Astrocyte of the hippocampus (primary cell): ENCODE measurements at regions not wholly inside any gene's neighbourhood (a gene's known extent, or its start where the extent isn't known, plus 50 kb on each side); places are given as distances from the start of the nearest gene placed in this dataset.

Experiments used
- DNase-seq: peaks from one replicate; pipeline ENCODE4 v3.0.0; 2011; ENCODE audit warnings: low read depth, low spot score

DNA sequence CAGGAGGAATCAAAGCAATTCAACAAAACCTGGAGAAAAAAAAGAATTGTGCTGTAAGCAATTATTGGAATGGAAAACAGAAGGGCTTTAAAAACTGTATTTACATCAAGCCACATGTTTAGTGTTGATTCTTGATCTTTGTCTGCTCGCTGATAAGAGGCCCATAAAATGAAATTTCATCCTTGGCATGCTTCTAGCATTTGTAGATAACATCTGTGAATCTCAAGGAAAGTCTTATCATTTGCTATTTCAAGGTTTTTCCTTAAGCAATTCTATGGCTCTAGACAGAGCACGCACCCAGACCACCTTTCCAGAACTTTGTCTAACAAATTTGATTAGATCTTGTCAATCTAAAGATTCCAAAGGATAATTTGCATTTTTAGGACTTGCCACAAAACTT lies 181.0 kb upstream of the FGGY start:
- no peak for DNase-seq

DNA sequence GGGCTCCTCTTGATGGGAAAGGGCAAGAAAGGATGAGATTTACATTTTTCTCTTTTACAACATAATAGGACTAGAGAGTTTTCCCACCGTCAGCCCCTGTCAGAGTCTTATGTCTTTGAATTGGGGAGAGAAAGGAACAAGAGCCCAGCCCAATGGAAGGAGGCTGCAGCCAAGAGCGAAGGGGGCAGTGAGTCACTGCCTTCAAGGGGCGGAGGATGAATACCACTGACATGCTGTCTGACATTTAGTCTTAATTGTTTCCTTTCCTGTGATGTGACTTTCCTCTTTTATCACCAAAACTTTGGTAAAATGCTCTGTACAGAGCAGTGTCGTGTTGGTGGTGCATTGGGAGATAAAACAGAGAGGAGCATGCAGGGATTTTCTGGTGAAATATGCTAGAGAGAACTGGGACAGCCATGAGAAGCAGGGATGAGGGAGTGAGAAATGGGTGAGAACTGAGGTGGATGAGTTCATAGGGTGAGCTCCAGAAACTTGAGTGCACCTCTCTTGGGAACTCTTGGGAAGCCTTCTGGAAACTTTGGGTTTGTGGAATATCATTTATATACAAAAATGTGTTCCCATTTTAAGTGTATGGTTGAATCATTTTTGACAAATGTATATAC lies 179.9 kb upstream of the FGGY start:
- peak; percentile 65 for DNase-seq

DNA sequence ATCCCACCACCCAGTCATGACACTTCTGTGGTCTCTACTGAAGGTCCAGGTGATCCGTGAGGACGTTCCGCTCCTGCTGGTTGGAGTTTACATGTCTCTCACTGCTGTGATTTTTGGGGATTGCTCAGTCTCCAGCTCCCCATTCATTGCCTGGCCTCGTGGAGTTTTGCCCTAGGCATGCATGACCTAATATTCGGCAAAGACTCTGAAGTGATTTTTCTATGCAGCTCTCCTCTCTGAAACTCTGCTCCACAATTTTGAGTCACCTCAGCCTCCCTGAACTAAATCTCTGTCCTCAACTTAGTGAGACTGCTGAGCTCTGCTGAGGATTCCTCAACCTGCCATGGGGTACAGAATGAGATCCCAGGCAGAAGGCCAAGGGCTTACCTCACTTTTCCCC lies 174.4 kb upstream of the FGGY start:
- no peak for DNase-seq

DNA sequence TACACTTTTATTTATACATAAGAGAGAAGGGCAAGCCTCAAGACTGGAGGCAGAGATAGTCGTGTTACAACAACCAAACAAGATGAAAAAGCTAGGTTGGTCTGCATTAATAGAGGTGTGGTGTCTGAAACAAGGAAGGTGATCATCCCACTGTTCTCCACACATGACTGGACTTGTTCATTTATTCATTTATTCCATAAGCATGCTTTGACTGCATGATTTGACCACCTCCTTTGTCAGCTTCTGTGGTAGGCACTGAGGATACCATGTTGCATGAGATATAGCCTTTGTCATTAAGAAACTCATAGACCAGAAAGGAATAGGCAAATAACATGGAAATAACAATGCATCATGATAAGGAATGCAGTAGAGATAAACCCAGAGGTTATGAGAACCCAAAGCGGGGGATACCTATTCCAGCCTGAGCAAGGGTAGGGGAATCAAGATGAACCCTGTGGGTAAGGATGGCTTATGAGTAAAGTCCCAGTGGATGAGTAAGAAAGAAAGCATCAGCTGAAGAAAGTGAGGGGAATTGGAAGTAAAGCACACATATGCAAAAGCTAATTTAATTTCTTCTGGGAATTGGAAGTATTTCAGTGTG lies 173.7 kb upstream of the FGGY start:
- no peak for DNase-seq

DNA sequence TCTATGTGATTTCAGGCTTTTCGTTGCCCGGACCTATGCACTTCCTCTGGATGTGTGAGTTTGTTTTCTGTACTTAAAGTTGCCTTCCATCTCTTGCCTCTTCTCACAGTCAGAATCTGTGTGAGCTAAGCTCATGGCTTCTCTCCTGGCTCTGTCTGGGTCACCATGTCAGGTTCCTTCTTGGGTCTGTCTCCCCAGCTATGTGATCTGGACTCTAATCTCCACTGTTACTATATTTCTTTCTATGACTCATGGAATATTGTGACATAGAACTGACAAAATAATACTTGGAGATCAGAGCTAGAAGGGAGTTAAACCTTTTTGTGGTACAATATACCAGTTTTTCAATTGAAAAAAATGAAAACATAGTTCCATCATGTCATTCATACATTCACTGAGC lies 172.7 kb upstream of the FGGY start:
- DNase-seq: no peak

DNA sequence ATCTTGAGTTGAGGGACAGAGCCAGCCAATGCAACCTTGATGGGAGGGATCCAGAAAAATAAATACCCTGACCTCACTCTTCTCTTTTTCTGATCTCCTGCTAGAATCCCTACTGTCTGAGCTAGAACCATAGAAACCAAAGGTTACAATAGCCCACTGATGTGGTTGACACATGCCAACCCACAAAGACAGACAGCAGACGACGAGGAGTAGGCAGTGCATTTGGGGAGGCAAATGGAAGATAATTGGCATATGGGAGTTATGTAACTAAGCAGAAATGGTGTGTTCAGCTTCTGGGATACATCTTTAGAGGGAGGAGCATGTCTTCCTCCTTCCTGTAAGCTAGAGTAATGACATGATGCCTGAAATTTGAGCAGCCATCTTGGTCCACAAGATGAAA lies 171.7 kb upstream of the FGGY start:
- DNase-seq: no peak

DNA sequence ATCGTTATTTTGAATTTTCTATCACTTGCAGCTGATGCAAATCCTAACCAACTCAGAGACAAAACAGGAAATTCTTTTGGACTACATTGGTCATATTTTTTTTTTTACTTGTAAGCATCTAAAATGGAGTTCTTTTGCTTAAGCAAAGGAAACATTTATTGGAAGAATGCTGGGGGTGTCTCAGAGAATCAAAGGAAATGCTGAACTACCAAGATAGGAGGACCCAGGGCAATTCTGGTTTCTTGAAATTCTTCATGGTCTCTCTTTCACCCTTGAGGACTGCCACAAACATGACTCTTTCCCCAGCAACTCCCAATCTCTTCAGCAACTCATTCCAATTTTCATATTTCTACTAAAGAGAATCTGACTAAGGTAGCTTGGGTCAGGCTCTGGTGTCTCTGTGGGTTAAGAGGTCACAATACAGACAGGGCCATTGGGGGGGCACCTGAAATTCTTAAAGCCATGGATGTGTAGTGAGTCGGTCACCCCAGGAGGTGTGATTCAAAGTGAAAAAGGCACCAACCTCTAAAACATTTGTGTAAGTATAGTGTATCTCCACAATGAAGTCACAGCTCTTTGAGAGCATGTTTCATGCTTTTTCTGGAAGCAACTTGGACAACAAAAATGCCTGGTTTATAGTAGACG lies 171.1 kb upstream of the FGGY start:
- DNase-seq: no peak

DNA sequence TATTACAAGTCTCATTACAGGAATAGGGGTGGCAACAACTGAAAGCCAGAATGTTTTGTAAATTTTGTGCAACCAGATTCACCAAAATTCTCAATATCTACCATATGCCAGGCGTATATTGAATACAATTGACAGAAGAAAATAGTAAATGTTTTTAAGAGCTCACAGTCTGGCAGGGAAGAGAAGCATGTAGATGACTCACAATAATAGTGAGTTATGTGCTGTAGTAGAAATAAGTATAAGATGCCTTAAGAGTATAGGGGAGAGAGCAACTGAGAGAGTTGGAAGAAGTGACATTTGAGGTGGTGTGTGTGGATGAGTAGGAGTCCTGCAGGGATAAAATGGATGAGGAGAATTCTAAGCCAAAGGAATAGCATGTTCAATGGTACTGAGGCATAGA lies 170.5 kb upstream of the FGGY start:
- no peak for DNase-seq

DNA sequence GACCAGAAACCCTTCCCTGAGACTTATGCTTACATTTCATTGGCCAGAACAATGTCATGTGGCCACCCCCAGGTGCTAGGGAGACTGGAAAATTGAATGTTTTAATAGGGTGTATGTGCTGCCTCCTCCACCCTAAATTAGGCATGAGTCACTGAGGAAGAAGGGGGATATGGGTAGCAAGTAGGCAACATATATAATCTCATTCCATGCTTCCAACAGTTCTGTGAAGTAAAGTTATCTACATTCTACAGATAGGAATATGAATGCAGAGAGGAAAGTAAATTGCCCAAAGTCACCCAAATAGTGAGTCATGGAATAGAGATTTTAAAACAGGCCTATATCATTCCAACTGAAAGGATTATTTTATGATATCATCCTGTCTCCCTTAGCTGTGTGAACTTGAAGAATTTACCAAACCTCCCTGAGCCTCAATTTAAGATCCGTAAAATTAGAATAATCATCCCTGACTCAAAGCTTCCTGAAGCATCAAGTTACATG lies 168.6 kb upstream of the FGGY start:
- no peak for DNase-seq

DNA sequence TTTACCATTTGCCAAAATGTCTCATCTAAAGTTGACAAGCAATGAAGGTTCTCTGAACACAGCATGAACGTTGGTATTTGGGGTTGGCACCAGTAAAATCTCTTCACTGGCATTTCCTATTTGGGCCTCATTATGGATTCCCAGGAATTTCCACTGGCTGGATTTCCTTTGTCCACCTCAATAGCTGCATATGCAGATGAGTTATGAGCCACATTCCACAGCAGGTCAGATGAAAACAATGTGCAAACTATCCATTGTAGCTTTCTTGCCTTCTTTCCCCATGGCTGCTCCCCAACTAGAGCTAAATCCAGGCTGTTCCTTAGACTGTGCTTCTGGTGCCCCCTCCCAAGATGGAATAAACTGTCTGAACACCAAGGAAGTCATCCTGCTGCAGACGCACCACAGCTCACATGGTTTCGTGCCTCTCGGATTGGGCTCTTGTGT lies 168.1 kb upstream of the FGGY start:
- DNase-seq: peak; percentile 94

DNA sequence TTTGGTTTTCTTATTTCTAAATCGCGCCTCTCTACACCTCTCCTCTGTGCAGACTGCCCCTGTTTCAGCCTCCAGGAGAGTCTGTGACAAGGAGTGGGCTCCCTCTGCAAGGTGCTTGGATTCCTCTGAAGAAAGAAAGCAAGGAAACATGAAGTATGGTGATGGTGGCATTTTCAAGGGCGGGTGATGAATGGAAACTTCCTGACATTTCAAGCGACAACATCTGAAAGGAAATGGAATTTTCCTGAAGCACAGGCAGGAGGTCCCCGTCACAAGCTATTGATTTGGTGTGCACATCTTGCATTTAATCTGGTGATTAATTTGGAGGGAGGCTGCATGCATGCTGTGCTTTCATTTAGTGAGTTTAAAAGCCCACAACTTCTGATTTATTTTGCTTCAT lies 164.6 kb upstream of the FGGY start:
- no peak for DNase-seq

DNA sequence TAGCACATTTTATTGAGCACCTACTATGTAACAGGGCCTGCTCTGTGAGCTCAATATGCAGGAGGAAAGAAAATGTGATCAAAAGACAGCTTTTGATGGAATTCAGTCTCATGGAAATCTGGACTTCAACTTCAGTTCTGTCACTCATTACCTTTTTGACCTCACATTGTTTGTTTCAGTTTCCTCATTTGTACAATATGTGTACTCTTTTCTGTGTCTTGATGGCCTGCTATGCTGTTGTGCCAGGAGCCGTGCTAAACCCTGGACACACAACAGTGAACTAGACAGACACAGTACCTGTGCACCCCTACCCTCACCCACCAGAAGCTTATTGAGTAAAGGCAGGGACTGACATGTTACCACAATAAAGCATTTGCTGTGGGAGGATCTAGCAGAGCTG lies 162.9 kb upstream of the FGGY start:
- DNase-seq: no peak

DNA sequence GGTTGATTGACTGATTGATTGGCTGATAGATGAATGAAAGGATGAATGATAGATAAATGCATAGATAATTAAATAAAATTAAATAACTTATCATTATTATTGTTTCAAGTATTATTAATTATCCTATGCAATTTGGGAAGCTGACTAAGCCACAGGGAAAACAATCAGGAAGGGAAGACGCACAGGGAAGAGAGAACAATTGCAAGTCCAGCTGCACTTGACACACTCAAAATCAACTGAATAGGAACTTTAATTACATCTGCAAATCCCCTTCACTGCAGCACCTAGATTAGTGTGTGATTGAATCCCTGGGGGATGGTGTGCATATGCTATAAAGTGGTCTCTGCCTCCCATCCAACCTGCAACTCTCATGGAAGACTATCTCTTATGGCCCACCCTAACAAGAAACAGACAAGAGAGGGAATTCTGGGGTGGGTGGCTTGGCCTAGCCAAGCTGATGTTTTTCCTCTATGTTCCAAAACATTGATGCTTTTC lies 161.1 kb upstream of the FGGY start:
- no peak for DNase-seq

DNA sequence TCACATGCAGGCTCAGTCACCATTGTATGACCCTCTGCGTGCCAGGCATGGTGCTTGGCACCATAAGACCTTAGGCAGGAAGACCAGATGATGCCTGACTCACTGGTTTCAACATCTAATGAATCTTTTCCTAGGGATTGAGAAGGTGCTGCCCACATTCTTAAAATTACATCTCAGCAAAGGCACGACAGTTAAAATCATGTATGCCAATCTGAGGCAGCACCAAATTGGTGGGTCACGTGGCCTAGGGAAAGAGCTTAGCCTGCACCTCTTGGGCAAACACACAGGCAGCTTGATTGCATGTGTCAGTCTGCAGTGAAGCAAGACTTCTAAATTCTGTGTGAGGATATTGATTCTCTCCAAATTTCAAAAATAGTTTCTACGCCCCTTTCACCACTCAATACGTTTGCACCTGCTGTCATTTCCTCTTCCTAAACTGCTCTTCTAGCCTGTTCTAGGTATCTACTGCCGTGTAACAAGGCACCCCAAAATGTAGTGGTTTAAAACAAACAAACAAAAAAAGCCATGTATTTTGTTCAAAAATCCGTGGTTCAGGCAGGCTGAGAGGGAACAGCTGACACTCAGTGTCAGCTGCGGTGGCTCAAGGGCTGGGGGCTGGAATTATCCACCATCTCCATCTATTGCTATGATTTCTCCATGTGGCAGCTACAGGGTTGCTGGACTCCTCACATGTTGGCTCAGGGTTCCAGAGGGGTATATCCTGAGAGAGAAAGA lies 160.2 kb upstream of the FGGY start:
- DNase-seq: no peak

DNA sequence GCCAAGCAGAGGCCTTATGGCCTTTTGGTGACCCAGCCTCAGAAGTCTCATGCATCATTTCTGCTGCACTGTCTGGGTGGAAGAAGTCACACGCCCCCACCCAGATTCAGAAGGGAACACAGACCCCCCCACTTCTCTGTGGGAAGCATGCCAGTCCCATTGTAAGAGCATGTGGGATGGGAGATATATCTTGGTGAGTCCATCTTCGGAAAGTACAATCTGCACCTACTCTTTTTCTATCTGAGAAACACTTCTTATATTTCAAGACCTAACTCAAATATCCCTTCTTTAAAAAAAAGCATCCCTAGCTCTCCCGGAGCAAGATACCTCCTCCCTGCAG lies 159.6 kb upstream of the FGGY start:
- DNase-seq: no peak

DNA sequence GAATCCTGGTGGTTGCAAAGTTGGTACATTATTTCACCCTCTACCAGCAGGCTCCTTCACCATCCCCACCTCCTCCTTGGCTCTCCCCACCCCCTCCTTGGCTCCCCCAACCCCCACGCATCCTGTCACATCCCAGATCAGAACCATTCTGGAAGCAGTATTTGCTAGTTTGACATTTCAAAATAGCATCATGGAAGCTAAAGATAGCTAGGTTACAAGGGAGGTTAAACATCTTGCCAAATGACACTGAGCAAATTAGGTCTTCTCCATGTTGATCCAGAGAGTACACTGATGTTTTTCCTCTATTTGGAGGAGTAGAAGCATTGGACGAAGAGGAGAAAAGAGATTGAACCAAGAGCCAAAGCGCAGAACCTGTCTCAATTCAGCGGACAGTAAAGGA lies 158.9 kb upstream of the FGGY start:
- DNase-seq: no peak

DNA sequence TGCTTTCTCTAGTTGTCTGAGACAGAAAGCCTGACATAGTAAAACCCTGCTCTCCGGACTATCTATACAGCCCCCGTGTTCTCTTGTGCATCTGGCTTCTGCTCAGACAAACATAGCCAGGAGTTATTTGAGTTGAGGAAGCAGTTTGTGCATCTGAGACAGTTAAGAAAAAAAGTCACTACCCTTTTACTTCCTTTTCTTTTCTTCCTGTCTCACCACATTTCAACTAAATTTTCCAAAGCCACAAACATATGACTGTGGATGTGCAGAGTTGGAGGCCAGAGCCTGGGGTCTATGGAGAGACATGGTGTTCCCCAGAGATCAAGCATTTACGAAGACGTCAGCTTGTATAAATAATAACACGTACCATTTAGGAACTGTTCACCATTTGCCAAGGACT lies 158.5 kb upstream of the FGGY start:
- no peak for DNase-seq

DNA sequence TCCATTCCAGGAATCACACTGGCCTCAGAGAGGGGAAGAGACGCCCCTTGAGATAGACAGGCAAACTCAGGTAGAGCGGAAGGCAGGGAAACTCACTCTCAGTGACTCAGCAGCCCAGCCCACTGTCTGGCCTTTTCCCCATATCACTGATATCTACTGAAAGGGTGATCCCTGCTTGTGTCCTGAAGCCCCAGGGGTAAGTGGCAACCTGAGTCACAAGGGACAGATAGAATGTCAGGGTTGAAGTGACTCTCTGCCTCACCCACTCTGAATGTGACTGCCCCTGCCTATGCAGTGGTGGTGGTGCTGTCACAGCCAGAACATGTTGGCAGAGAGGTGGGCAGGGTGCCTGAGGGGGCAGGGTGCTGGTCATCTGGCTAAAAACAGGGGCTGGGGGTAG lies 157.5 kb upstream of the FGGY start:
- DNase-seq: no peak

DNA sequence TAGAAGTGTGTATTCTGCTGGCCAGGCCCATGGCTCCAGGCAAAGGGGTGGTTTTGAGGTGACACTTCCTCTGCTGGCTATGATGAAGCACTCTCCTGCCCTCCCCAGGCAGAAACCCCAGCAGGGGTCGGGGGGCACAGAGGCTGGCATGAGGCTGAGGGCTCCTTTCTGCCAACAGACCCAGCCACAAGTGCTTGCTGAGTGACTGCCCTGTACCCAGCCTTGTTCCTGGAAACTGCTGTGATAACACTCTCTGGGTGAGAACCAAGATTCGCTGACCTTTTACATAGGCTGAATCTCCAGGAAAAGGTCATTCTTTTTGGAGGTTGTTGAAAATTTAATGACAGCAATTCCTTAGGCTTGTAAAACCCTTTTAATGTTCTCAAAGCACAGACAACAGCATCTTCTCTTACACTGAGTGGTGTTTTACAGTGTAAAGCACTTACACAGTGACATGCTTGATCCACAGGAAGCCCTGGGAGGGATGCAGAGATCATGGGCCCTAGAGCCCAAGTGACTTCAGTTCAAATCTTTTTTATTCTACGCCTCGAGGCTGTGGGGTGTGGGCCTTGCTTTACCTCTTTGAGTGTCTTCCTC lies 155.5 kb upstream of the FGGY start:
- no peak for DNase-seq

DNA sequence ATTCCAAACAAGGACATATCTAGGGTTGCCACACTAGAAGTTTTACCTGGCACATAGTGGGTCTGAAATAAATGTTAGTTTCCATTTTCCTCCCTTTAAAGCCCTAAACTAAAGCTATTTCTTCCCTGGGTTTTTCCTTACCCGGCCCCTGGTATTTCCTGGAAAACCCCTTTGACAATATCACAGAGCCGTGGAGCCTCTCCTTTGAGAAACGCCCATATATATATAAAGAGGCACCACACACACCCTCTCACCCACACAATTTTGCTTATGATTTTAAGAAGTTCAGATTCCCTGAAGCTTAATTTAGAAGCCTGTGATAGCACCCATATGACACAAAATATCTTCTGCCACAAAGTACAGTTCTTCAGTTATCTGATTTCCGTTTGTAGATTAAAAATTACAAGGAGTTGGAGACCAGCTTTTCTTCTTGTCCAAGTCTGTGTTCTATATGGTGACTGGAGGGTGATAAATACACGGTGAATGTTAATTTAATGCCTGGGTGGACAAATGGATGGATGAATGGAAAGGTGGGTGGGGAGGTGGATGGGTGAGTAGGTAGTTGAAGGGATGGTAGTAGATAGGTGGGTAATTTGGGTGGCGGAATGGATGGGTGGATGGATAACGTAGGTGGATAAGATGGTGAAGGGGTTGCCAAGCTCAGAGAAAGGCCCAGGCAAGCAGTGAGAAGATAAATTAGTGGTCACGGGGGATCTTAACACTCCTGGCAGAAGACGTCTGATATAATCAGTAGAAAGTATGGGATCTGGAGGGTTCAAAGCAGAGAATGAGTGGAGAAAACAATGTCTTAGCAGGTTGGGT lies 154.4 kb upstream of the FGGY start:
- DNase-seq: no peak

DNA sequence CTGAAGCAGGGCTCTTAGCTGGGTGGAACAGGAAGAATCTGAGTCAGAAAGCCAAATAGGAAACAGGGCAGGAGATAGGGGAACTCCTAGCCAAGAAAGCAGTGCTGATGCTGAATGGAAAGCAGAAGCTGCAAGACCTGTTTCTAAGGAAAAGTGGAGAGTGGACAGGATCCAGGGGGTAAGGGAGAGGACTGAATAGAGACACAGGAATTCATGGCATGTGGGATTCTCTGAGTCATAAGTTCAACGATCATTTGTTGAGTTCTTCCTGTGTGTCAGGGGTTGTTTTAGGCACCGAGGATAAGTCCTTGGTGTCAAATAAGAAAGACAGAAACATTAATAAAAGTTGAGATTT lies 153.8 kb upstream of the FGGY start:
- peak; percentile 83 for DNase-seq
